Keratinocyte (primary cell): ENCODE measurements at regions not wholly inside any gene's neighbourhood (a gene's known extent, or its start where the extent isn't known, plus 50 kb on each side); places are given as distances from the start of the nearest gene placed in this dataset.

ENCODE experiments used
- DNase-seq: peaks from one replicate; pipeline ENCODE4 v3.0.0-alpha.2; 2011; ENCODE audit warnings: low read depth, missing footprints, low spot score
- FAIRE-seq: peaks from 2 replicates; lab custom pipeline; 2011; peaks lifted over from hg19 to GRCh38; lab: Jason Lieb, UNC
- H2AFZ ChIP-seq: 2 replicates; pipeline ENCODE4 v1.6.0; 2012; ENCODE audit warnings: low read length, control low read depth, inconsistent platforms; ENCODE audit not compliant: control insufficient read depth
- H3K27ac ChIP-seq: 2 replicates; pipeline ENCODE4 v1.5.1; 2011; ENCODE audit warnings: low read length; ENCODE audit not compliant: control insufficient read depth, insufficient read depth
- H3K27me3 ChIP-seq: 3 replicates; pipeline ENCODE4 v1.6.0; 2011; ENCODE audit warnings: low read length; ENCODE audit not compliant: control insufficient read depth, insufficient read depth; ENCODE audit errors: extremely low read depth
- H3K36me3 ChIP-seq, 2 experiments: 2 replicates in 1 of 2; 3 replicates in 1 of 2; pipeline ENCODE4 v1.5.1; 2011; ENCODE audit warnings: low read length in 2 of 2, mild to moderate bottlenecking in 1 of 2; ENCODE audit not compliant: control insufficient read depth in 2 of 2, insufficient read depth in 2 of 2; ENCODE audit errors: extremely low read depth in 1 of 2
- H3K4me1 ChIP-seq: 3 replicates; pipeline ENCODE4 v1.5.1; 2011; ENCODE audit warnings: low read length; ENCODE audit not compliant: control insufficient read depth, insufficient read depth; ENCODE audit errors: extremely low read depth
- H3K4me2 ChIP-seq: 3 replicates; pipeline ENCODE4 v1.6.0; 2011; ENCODE audit warnings: low read depth, low read length; ENCODE audit not compliant: control insufficient read depth, insufficient read depth; ENCODE audit errors: extremely low read depth
- H3K4me3 ChIP-seq, 3 experiments: fragments of 200-600 bp in 1 of 3; sonication (generic) in 1 of 3; 2 replicates in 2 of 3; 3 replicates in 1 of 3; pipeline ENCODE4 v1.5.1; 2011 to 2016; ENCODE audit warnings: low read length in 3 of 3, mild to moderate bottlenecking in 3 of 3, control low read depth in 2 of 3, inconsistent platforms in 1 of 3, low read depth in 1 of 3, mixed read lengths in 1 of 3, mixed run types in 1 of 3, moderate library complexity in 1 of 3; ENCODE audit not compliant: control insufficient read depth in 2 of 3, insufficient read depth in 2 of 3; ENCODE audit errors: extremely low read depth in 1 of 3
- H3K79me2 ChIP-seq: 2 replicates; pipeline ENCODE4 v1.6.0; 2012; ENCODE audit warnings: low read length; ENCODE audit not compliant: control insufficient read depth, insufficient read depth
- H3K9ac ChIP-seq: 3 replicates; pipeline ENCODE4 v1.6.0; 2011; ENCODE audit warnings: low read length; ENCODE audit not compliant: control insufficient read depth, insufficient read depth; ENCODE audit errors: extremely low read depth
- H3K9me1 ChIP-seq: 3 replicates; pipeline ENCODE4 v1.6.0; 2011; ENCODE audit warnings: low read length; ENCODE audit not compliant: control insufficient read depth, insufficient read depth; ENCODE audit errors: extremely low read depth
- H3K9me3 ChIP-seq: 2 replicates; pipeline ENCODE4 v1.5.1; 2012; ENCODE audit warnings: low read depth, low read length; ENCODE audit not compliant: control insufficient read depth
- H4K20me1 ChIP-seq: 3 replicates; pipeline ENCODE4 v1.6.0; 2011; ENCODE audit warnings: low read length; ENCODE audit not compliant: control insufficient read depth, insufficient read depth; ENCODE audit errors: extremely low read depth
- EZH2 ChIP-seq: IDR thresholded peaks from one replicate; pipeline ENCODE4 v1.6.1; 2012; ENCODE audit warnings: inconsistent platforms, mild to moderate bottlenecking, low read length, moderate library complexity
- dilution Hi-C: fragments of 300-500 bp; cut with MboI; formaldehyde crosslinking; loops from one replicate; pipeline ENCODE4 v1.7.0; 2020; ENCODE audit warnings: low sequenced_read_pairs; ENCODE audit not compliant: extremely low pct_ligation_motif_present
- TF ChIP-seq, protein P1 (sequence below), 3 experiments: IDR thresholded peaks in 1 of 3; conservative IDR thresholded peaks in 1 of 3; optimal IDR thresholded peaks in 1 of 3; 2 replicates in 2 of 3; 3 replicates in 1 of 3; pipeline versions ENCODE3 to v1.5.1; 2011; ENCODE audit warnings: low read length in 3 of 3, mild to moderate bottlenecking in 3 of 3, moderate library complexity in 2 of 3, control low read depth in 1 of 3, inconsistent platforms in 1 of 3; ENCODE audit not compliant: insufficient read depth in 2 of 3; ENCODE audit errors: extremely low read depth in 1 of 3

DNA sequence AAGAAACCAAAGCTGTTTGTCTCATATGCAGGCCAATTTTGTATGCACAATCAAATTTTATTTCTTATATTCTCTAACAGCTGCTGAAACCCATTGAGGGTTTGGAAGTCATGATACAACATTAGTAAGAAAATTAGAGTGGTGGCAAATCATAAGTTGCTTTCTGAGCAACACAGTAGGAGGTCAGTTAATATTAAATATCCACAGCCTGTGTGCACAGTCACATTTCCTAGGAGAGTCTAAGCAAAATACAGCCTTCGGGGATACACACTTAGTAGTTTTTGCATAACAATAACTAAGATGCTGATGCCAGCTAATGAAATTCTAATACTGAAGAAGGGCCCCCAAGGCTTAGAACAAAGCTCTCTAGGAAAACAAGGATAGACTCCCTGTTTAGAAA lies 209.6 kb upstream of the E2F7 start:
- no peak overlapping the region for H3K4me3 ChIP-seq
- H3K4me2 ChIP-seq = no peak overlapping the region
- dilution Hi-C loops = no loop called here
- H3K79me2 ChIP-seq = no peaks in the 10 kb centered on the region
- H2AFZ ChIP-seq = no peak overlapping the region
- TF ChIP-seq, protein P1, sequence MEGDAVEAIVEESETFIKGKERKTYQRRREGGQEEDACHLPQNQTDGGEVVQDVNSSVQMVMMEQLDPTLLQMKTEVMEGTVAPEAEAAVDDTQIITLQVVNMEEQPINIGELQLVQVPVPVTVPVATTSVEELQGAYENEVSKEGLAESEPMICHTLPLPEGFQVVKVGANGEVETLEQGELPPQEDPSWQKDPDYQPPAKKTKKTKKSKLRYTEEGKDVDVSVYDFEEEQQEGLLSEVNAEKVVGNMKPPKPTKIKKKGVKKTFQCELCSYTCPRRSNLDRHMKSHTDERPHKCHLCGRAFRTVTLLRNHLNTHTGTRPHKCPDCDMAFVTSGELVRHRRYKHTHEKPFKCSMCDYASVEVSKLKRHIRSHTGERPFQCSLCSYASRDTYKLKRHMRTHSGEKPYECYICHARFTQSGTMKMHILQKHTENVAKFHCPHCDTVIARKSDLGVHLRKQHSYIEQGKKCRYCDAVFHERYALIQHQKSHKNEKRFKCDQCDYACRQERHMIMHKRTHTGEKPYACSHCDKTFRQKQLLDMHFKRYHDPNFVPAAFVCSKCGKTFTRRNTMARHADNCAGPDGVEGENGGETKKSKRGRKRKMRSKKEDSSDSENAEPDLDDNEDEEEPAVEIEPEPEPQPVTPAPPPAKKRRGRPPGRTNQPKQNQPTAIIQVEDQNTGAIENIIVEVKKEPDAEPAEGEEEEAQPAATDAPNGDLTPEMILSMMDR (optimal IDR thresholded peaks at IDR 0.05 in 1 of 3, IDR thresholded peaks at IDR 0.05 in 1 of 3, conservative IDR thresholded peaks at IDR 0.05 in 1 of 3; ENCODE audit: extremely low read depth in 1 of 3, insufficient read depth in 2 of 3, low read length in 3 of 3) = no peak
- no peak for TF ChIP-seq EZH2
- no peak for DNase-seq
- H3K4me1 ChIP-seq = no peaks in the 10 kb centered on the region
- no peak overlapping the region for H3K27ac ChIP-seq
- FAIRE-seq = no peak
- no peaks in the 10 kb centered on the region for H4K20me1 ChIP-seq
- H3K27me3 ChIP-seq = no peaks in the 10 kb centered on the region
- no peaks in the 10 kb centered on the region for H3K9me3 ChIP-seq
- H3K9ac ChIP-seq = no peak overlapping the region
- no peaks in the 10 kb centered on the region for H3K9me1 ChIP-seq
- no peaks in the 10 kb centered on the region for H3K36me3 ChIP-seq

DNA sequence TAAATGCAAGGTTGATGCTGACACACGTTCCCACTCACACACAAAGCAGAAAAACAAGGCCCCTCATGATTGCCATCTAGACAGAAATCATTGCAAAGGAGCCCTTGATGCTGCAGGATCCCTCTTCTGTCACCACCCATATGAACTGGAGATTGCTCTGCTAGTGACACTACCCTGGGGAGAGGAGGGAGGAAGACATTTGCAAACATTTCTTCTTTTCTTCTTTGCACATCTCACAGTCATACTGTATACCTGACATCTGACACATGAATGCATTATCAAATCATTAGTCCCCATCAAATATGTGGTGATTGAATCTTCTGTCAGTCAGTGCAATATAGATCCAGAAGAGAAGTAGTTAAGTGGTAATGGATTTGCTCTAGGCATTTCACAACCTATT lies 208.5 kb upstream of the E2F7 start:
- DNase-seq (no peak), FAIRE-seq (no peak)
- H3K79me2 ChIP-seq = no peaks in the 10 kb centered on the region
- dilution Hi-C loops = no loop called here
- H2AFZ ChIP-seq = no peak overlapping the region
- no peaks in the 10 kb centered on the region for H3K9me3 ChIP-seq
- no peaks in the 10 kb centered on the region for H3K36me3 ChIP-seq
- H3K4me3 ChIP-seq = no peak overlapping the region
- H4K20me1 ChIP-seq = no peaks in the 10 kb centered on the region
- H3K9ac ChIP-seq = no peak overlapping the region
- no peaks in the 10 kb centered on the region for H3K27me3 ChIP-seq
- TF ChIP-seq, protein P1 (optimal IDR thresholded peaks at IDR 0.05 in 1 of 3, IDR thresholded peaks at IDR 0.05 in 1 of 3, conservative IDR thresholded peaks at IDR 0.05 in 1 of 3; ENCODE audit: extremely low read depth in 1 of 3, insufficient read depth in 2 of 3, low read length in 3 of 3) = no peak
- no peak for TF ChIP-seq EZH2
- no peak overlapping the region for H3K4me2 ChIP-seq
- H3K27ac ChIP-seq = no peak overlapping the region
- H3K9me1 ChIP-seq = no peaks in the 10 kb centered on the region
- H3K4me1 ChIP-seq = no peaks in the 10 kb centered on the region
